GM12891 (cell line): ENCODE measurements at regions not wholly inside any gene's neighbourhood (a gene's known extent, or its start where the extent isn't known, plus 50 kb on each side); places are given as distances from the start of the nearest gene placed in this dataset.
A peak's percentile ranks its signal among the peaks of the same experiment; 100 is the strongest.

ENCODE experiments used
- DNase-seq: peaks from one replicate; pipeline ENCODE4 v3.0.0; 2011; ENCODE audit warnings: low spot score; ENCODE audit not compliant: insufficient read length
- FAIRE-seq: peaks from 2 replicates; lab custom pipeline; 2011; peaks lifted over from hg19 to GRCh38; lab: Jason Lieb, UNC
- PAX5 ChIP-seq: IDR thresholded peaks from 2 replicates; pipeline ENCODE4 v1.6.1; 2011; ENCODE audit warnings: low read length, moderate library complexity, mild to moderate bottlenecking; ENCODE audit not compliant: insufficient read depth, severe bottlenecking
- POLR2A ChIP-seq: IDR thresholded peaks from 2 replicates; pipeline ENCODE4 v1.6.1; 2011; ENCODE audit warnings: low read depth, low read length, control low read depth
- POLR2AphosphoS5 ChIP-seq: IDR thresholded peaks from 2 replicates; pipeline ENCODE4 v1.6.1; 2011; ENCODE audit warnings: low read depth, low read length, control low read depth
- POU2F2 ChIP-seq: IDR thresholded peaks from 2 replicates; pipeline ENCODE4 v1.6.1; 2011; ENCODE audit warnings: low read depth, mild to moderate bottlenecking, control low read depth, low read length, moderate library complexity
- SPI1 ChIP-seq: IDR thresholded peaks from 2 replicates; pipeline ENCODE4 v1.6.1; 2011; ENCODE audit warnings: low read depth, low read length, control low read depth
- TAF1 ChIP-seq: IDR thresholded peaks from 2 replicates; pipeline ENCODE4 v1.6.1; 2011; ENCODE audit warnings: low read depth, low read length, control low read depth

- TF ChIP-seq POLR2AphosphoS5 (no peak), POU2F2 (no peak), POLR2A (no peak), SPI1 (no peak), TAF1 (no peak), PAX5 (no peak)
- FAIRE-seq (no peak), DNase-seq (no peak)
These were observed 533.3 kb downstream of the NSUN3 start for GRCh38 chr3:94596141-94596540.

- TF ChIP-seq POLR2AphosphoS5, result no peak
- TF ChIP-seq PAX5, result no peak
- TF ChIP-seq TAF1, result no peak
- TF ChIP-seq POU2F2, result no peak
- TF ChIP-seq POLR2A, result no peak
- peak; percentile 88 for TF ChIP-seq SPI1
- FAIRE-seq (no peak), DNase-seq (no peak)
These were observed 534.2 kb downstream of the NSUN3 start for GRCh38 chr3:94596887-94597566.

- TF ChIP-seq POLR2A (no peak), SPI1 (peak; percentile 33; the same call in 1 of the 2 replicates)
- FAIRE-seq (no peak), DNase-seq (no peak)
These were observed 544.9 kb downstream of the NSUN3 start for GRCh38 chr3:94607778-94608177.

- no peak for FAIRE-seq
- TF ChIP-seq POLR2AphosphoS5, result no peak
- no peak for TF ChIP-seq TAF1
- no peak for TF ChIP-seq POLR2A
- no peak for TF ChIP-seq PAX5
- no peak for TF ChIP-seq SPI1
- TF ChIP-seq POU2F2, result no peak
These were observed 547.0 kb downstream of the NSUN3 start for GRCh38 chr3:94609908-94610307.

GRCh38 chr3:94611596-94611995, 548.7 kb downstream of the NSUN3 start:
- no peak for FAIRE-seq
- no peak for DNase-seq
- TF ChIP-seq TAF1 (no peak), POU2F2 (no peak)

More at GRCh38 chr3:94609908-94610307, 547.0 kb downstream of the NSUN3 start:
- DNase-seq, result no peak

GRCh38 chr3:94612631-94613030, 549.8 kb downstream of the NSUN3 start:
- DNase-seq (no peak), FAIRE-seq (no peak)
- TF ChIP-seq SPI1 (no peak), TAF1 (no peak), POLR2A (no peak), POLR2AphosphoS5 (no peak), POU2F2 (no peak), PAX5 (no peak)

GRCh38 chr3:94614192-94614591, 551.3 kb downstream of the NSUN3 start:
- FAIRE-seq, result no peak
- DNase-seq, result no peak
- TF ChIP-seq POLR2A (no peak), POU2F2 (no peak), SPI1 (no peak), POLR2AphosphoS5 (no peak), TAF1 (no peak), PAX5 (no peak)

- DNase-seq, result no peak
- TF ChIP-seq TAF1, result no peak
- no peak for TF ChIP-seq PAX5
- no peak for TF ChIP-seq POLR2A
- no peak for TF ChIP-seq POLR2AphosphoS5
- TF ChIP-seq POU2F2, result no peak
- no peak for TF ChIP-seq SPI1
- no peak for FAIRE-seq
These were observed 552.6 kb downstream of the NSUN3 start for GRCh38 chr3:94615275-94616065.

- no peak for FAIRE-seq
These were observed 554.0 kb downstream of the NSUN3 start for GRCh38 chr3:94616833-94617232.

GRCh38 chr3:94617312-94617711, 554.5 kb downstream of the NSUN3 start:
- DNase-seq (no peak), FAIRE-seq (no peak)
- TF ChIP-seq TAF1 (no peak), POU2F2 (no peak), PAX5 (no peak), SPI1 (no peak), POLR2AphosphoS5 (no peak), POLR2A (no peak)

More at GRCh38 chr3:94616833-94617232, 554.0 kb downstream of the NSUN3 start:
- DNase-seq, result no peak
- TF ChIP-seq POLR2A (no peak), SPI1 (no peak), PAX5 (no peak), POU2F2 (no peak), TAF1 (no peak), POLR2AphosphoS5 (no peak)
